ENCODE measurements at regions not wholly inside any gene's neighbourhood (a gene's known extent, or its start where the extent isn't known, plus 50 kb on each side); places are given as distances from the start of the nearest gene placed in this dataset.
A peak's percentile ranks its signal among the peaks of the same experiment; 100 is the strongest.

- Mint-ChIP-seq H3K27ac (peak overlapping the region in 1 of 3 experiments; percentile 5), H3K9me3 (peaks cover 4% of the 10 kb centered on the region), H3K27me3 (ENCODE audit: low read depth) (peaks cover 7% of the 10 kb centered on the region), H3K4me1 (peaks cover 21% of the 10 kb centered on the region), H3K36me3 (ENCODE audit: low read depth) (no peaks in the 10 kb centered on the region), H3K4me3 (no peak overlapping the region)
- TF ChIP-seq CTCF (IDR thresholded peaks at IDR 0.05; ENCODE audit: unreplicated experiment in 3 of 3) = no peak
These were observed 635.1 kb downstream of the PTPRC start for GRCh38 chr1:199273837-199274379.

- no peak for TF ChIP-seq CTCF (IDR thresholded peaks at IDR 0.05; ENCODE audit: unreplicated experiment in 3 of 3)
- Mint-ChIP-seq H3K4me3 (no peak overlapping the region), H3K4me1 (peaks cover 6% of the 10 kb centered on the region), H3K27me3 (ENCODE audit: low read depth) (no peaks in the 10 kb centered on the region), H3K27ac (no peak overlapping the region), H3K9me3 (peaks cover 4% of the 10 kb centered on the region), H3K36me3 (ENCODE audit: low read depth) (no peaks in the 10 kb centered on the region)
These were observed 640.2 kb downstream of the PTPRC start for GRCh38 chr1:199279067-199279466.

- Mint-ChIP-seq H3K27me3 (ENCODE audit: low read depth) (no peaks in the 10 kb centered on the region), H3K4me1 (peaks cover 6% of the 10 kb centered on the region), H3K27ac (no peak overlapping the region), H3K4me3 (no peak overlapping the region), H3K9me3 (peaks cover 4% of the 10 kb centered on the region), H3K36me3 (ENCODE audit: low read depth) (no peaks in the 10 kb centered on the region)
- no peak for TF ChIP-seq CTCF (IDR thresholded peaks at IDR 0.05; ENCODE audit: unreplicated experiment in 3 of 3)
These were observed 641.2 kb downstream of the PTPRC start for GRCh38 chr1:199279872-199280645.

GRCh38 chr1:199282751-199283305 lies 644.0 kb downstream of the PTPRC start:
- H3K36me3 Mint-ChIP-seq (ENCODE audit: low read depth) = no peaks in the 10 kb centered on the region
- no peaks in the 10 kb centered on the region for H3K9me3 Mint-ChIP-seq
- no peak overlapping the region for H3K27ac Mint-ChIP-seq
- no peaks in the 10 kb centered on the region for H3K27me3 Mint-ChIP-seq (ENCODE audit: low read depth)
- H3K4me3 Mint-ChIP-seq = no peak overlapping the region
- peaks cover 6% of the 10 kb centered on the region for H3K4me1 Mint-ChIP-seq
- no peak for TF ChIP-seq CTCF (IDR thresholded peaks at IDR 0.05; ENCODE audit: unreplicated experiment in 3 of 3)

- Mint-ChIP-seq H3K9me3 (no peaks in the 10 kb centered on the region), H3K27me3 (ENCODE audit: low read depth) (no peaks in the 10 kb centered on the region), H3K36me3 (ENCODE audit: low read depth) (no peaks in the 10 kb centered on the region), H3K4me1 (peaks cover 6% of the 10 kb centered on the region), H3K27ac (no peak overlapping the region), H3K4me3 (no peak overlapping the region)
- no peak for TF ChIP-seq CTCF (IDR thresholded peaks at IDR 0.05; ENCODE audit: unreplicated experiment in 3 of 3)
These were observed 645.0 kb downstream of the PTPRC start for GRCh38 chr1:199283794-199284193.
